Stomach (tissue), 8 donors: ENCODE measurements at regions not wholly inside any gene's neighbourhood (a gene's known extent, or its start where the extent isn't known, plus 50 kb on each side); places are given as distances from the start of the nearest gene placed in this dataset.

Source experiments
- DNase-seq, 2 donors: peaks; one replicate each; pipeline versions ENCODE4 v3.0.0 to v3.0.0-alpha.2; 2013 to 2019
- H3K27ac ChIP-seq, 5 donors: fragments of 200-600 bp in 4 of 5; sonication (generic) in 4 of 5; one replicate each; pipeline ENCODE4 v1.5.1; 2013 to 2019; ENCODE audit warnings: mild to moderate bottlenecking in 1 of 5, moderate library complexity in 1 of 5
- H3K27me3 ChIP-seq, 3 donors: fragments of 200-600 bp; sonication (generic); one replicate each; pipeline ENCODE4 v1.5.1; 2017 to 2019; ENCODE audit warnings: mixed run types in 1 of 3
- H3K36me3 ChIP-seq, 4 donors: fragments of 200-600 bp; sonication (generic); 1 replicate in 3 of 4; 2 replicates in 1 of 4; pipeline ENCODE4 v1.5.1; 2016 to 2019
- H3K4me1 ChIP-seq, 4 donors: fragments of 200-600 bp; sonication (generic); one replicate each; pipeline ENCODE4 v1.5.1; 2016 to 2019
- H3K4me3 ChIP-seq, 4 donors: fragments of 200-600 bp; sonication (generic) in 3 of 4; one replicate each; pipeline ENCODE4 v1.5.1; 2016 to 2019; ENCODE audit warnings: mild to moderate bottlenecking in 1 of 4
- H3K9me3 ChIP-seq, 4 donors: fragments of 200-600 bp; sonication (generic); one replicate each; pipeline ENCODE4 v1.5.1; 2016 to 2019
- EP300 ChIP-seq: sonication (generic); formaldehyde crosslinking; IDR thresholded peaks from one replicate; pipeline ENCODE4 v1.6.1; 2017; ENCODE audit warnings: antibody characterized with exemption
- POLR2A ChIP-seq, 4 donors: fragments of 450-650 bp; IDR thresholded peaks; one replicate each; pipeline ENCODE4 v1.6.1; 2016; ENCODE audit warnings: antibody characterized with exemption in 4 of 4, control low read depth in 2 of 4, mild to moderate bottlenecking in 1 of 4, moderate library complexity in 1 of 4
- POLR2AphosphoS5 ChIP-seq, 3 donors: sonication (generic); formaldehyde crosslinking; IDR thresholded peaks; one replicate each; pipeline ENCODE4 v1.6.1; 2016; ENCODE audit warnings: antibody characterized with exemption in 3 of 3
- WGBS, 5 donors: extraction: QIAGEN DNeasy Blood & Tissue Kit in 3 of 5; methylation state at CpG; one replicate each; pipeline versions ENCODE4 v1.1.5 to v1.1.7; 2013 to 2018; 5-methylcytosine and 5-hydroxymethylcytosine counted together
- intact Hi-C: fragments of 100-400 bp; cut with DNase I; formaldehyde crosslinking; loops from one replicate; pipeline ENCODE4 v1.15.1; 2023; ENCODE audit warnings: low total_unique reads
- TF ChIP-seq, protein P1 (sequence below), 7 experiments: fragments of 450-650 bp in 4 of 7; fragments of 200-600 bp in 3 of 7; sonication (generic) in 3 of 7; IDR thresholded peaks; one replicate each; pipeline ENCODE4 v1.5.1; 2016 to 2019; ENCODE audit warnings: antibody characterized with exemption in 7 of 7, control low read depth in 2 of 7, mild to moderate bottlenecking in 1 of 7
- donor health status: healthy with polysubstance abuse.
- donor health status: Bipolar disorder and iron deficiency.
- donor health status: healthy.

DNA sequence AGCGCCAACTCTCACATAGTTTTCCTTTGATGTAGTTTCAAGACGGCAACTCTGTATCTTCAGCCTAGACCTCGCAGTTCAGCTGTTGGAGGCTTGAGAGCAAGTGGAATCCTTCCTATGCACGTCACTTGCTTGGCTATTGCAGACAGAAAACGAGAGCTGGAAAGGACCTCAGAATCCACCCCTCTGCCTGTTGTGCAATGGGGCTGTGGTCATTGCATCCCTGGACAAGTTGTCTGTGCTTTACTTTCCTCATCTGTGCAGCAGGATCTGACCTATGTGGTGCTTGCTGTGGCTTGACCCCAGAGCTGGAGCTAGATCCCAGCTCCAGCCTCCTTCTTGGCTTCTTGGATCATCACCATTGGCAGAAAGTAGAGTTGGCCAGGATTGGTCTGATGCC, 50.0 kb upstream of the IGSF21 start:
- H3K4me1 ChIP-seq, result no peaks in the 10 kb centered on the region
- H3K36me3 ChIP-seq, result no peaks in the 10 kb centered on the region
- TF ChIP-seq EP300 (no peak), POLR2A (IDR thresholded peaks at IDR 0.05) (no peak), POLR2AphosphoS5 (IDR thresholded peaks at IDR 0.05) (no peak)
- TF ChIP-seq, protein P1, sequence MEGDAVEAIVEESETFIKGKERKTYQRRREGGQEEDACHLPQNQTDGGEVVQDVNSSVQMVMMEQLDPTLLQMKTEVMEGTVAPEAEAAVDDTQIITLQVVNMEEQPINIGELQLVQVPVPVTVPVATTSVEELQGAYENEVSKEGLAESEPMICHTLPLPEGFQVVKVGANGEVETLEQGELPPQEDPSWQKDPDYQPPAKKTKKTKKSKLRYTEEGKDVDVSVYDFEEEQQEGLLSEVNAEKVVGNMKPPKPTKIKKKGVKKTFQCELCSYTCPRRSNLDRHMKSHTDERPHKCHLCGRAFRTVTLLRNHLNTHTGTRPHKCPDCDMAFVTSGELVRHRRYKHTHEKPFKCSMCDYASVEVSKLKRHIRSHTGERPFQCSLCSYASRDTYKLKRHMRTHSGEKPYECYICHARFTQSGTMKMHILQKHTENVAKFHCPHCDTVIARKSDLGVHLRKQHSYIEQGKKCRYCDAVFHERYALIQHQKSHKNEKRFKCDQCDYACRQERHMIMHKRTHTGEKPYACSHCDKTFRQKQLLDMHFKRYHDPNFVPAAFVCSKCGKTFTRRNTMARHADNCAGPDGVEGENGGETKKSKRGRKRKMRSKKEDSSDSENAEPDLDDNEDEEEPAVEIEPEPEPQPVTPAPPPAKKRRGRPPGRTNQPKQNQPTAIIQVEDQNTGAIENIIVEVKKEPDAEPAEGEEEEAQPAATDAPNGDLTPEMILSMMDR (IDR thresholded peaks at IDR 0.05), result no peak
- peaks cover 0 to 89% (median 0%) of the 10 kb centered on the region in 3 donors for H3K27me3 ChIP-seq
- 68 to 79% (median 74%) methylated on average over 5 of the region's 5 CpGs for WGBS, 5 donors
- peaks cover 0 to 4% (median 0%) of the 10 kb centered on the region in 4 donors for H3K9me3 ChIP-seq
- no peak overlapping the region for H3K27ac ChIP-seq
- no peak for DNase-seq
- H3K4me3 ChIP-seq, result no peak overlapping the region
- intact Hi-C loops, result no loop called here
